GM12878 (cell line): ENCODE measurements at regions not wholly inside any gene's neighbourhood (a gene's known extent, or its start where the extent isn't known, plus 50 kb on each side); places are given as distances from the start of the nearest gene placed in this dataset.

Source experiments
- ATAC-seq: fragments of 200-7000 bp; cut with Tn5 transposase; 3 replicates; pipeline ENCODE4 v1.9.1; 2020; ENCODE audit warnings: mild to moderate bottlenecking, moderate library complexity
- BruUV-seq: library from RNA; stranded (reverse); fragments of 400-500 nt; replicated peaks from 2 replicates; lab custom pipeline; 2021; lab: Mats Ljungman, UMichigan
- CTCF ChIA-PET: fragments of 300-600 bp; sonication (Branson Sonifier 250); formaldehyde crosslinking; extraction: SDS; loops from one replicate; lab custom pipeline; 2021; ENCODE audit warnings: inconsistent platforms; lab: Yijun Ruan, JAX
- POLR2A ChIA-PET: fragments of 350-600 bp; formaldehyde crosslinking; extraction: SDS; loops from one replicate; lab custom pipeline; 2021; ENCODE audit warnings: inconsistent platforms; lab: Charles Lee
- RAD21 ChIA-PET: fragments of 300-600 bp; sonication (Branson Sonifier 250); formaldehyde crosslinking; loops from one replicate; lab custom pipeline; 2023; ENCODE audit warnings: antibody characterized with exemption; ENCODE audit not compliant: unreplicated experiment; lab: Charles Lee
- SMC1A ChIA-PET: fragments of 300-600 bp; sonication (Branson Sonifier 250); formaldehyde crosslinking; loops from one replicate; lab custom pipeline; 2023; ENCODE audit not compliant: unreplicated experiment, uncharacterized antibody; lab: Charles Lee
- DNase-seq: peaks from one replicate; pipeline ENCODE4 v3.0.0-alpha.2; 2011; ENCODE audit warnings: low read depth, low spot score
- FAIRE-seq: peaks from 3 replicates; lab custom pipeline; 2011; peaks lifted over from hg19 to GRCh38; lab: Jason Lieb, UNC
- H2AFZ ChIP-seq: 2 replicates; pipeline ENCODE4 v1.6.0; 2011; ENCODE audit warnings: low read depth, low read length, control low read depth; ENCODE audit not compliant: control insufficient read depth
- H3K27ac ChIP-seq: 2 replicates; pipeline ENCODE4 v1.5.1; 2011; ENCODE audit warnings: control low read depth; ENCODE audit not compliant: control insufficient read depth, insufficient read depth
- H3K27me3 ChIP-seq, 2 experiments: replicated peaks in 1 of 2; 2 replicates each; pipeline versions ENCODE4 v1.6.0 to v1.6.1; 2011; ENCODE audit warnings: low read length in 1 of 2; ENCODE audit not compliant: control insufficient read depth in 2 of 2, insufficient read depth in 2 of 2
- H3K36me3 ChIP-seq, 2 experiments: 2 replicates each; pipeline ENCODE4 v1.5.1; 2011; ENCODE audit warnings: low read length in 1 of 2; ENCODE audit not compliant: control insufficient read depth in 2 of 2, insufficient read depth in 2 of 2
- H3K4me1 ChIP-seq: 2 replicates; pipeline ENCODE4 v1.6.1; 2011; ENCODE audit warnings: mild to moderate bottlenecking, low read length, moderate library complexity, mixed read lengths; ENCODE audit not compliant: control insufficient read depth, insufficient read depth
- H3K4me2 ChIP-seq: 2 replicates; pipeline ENCODE4 v1.6.0; 2011; ENCODE audit warnings: control low read depth; ENCODE audit not compliant: control insufficient read depth, insufficient read depth
- H3K4me3 ChIP-seq: fragments of 200-600 bp; sonication (generic); 2 replicates; pipeline ENCODE4 v1.5.1; 2016
- H3K79me2 ChIP-seq: 2 replicates; pipeline ENCODE4 v1.6.0; 2011; ENCODE audit warnings: low read length; ENCODE audit not compliant: control insufficient read depth, insufficient read depth
- H3K9ac ChIP-seq: 2 replicates; pipeline ENCODE4 v1.8.0; 2011; ENCODE audit warnings: low read length, control low read depth, mixed read lengths; ENCODE audit not compliant: control insufficient read depth, insufficient read depth
- H3K9me3 ChIP-seq: replicated peaks from 3 replicates; pipeline ENCODE4 v1.5.1; 2011; ENCODE audit warnings: mild to moderate bottlenecking, low read length; ENCODE audit not compliant: control insufficient read depth, insufficient read depth
- H4K20me1 ChIP-seq: 2 replicates; pipeline ENCODE4 v1.6.0; 2011; ENCODE audit not compliant: control insufficient read depth, insufficient read depth
- CBFB ChIP-seq: IDR thresholded peaks from 2 replicates; pipeline ENCODE4 v1.6.1; 2016; ENCODE audit warnings: antibody characterized with exemption, low read depth
- ETV6 ChIP-seq, 2 experiments: fragments of 450-650 bp in 1 of 2; IDR thresholded peaks in 1 of 2; conservative IDR thresholded peaks in 1 of 2; 2 replicates each; pipeline ENCODE4 v1.6.1; 2014; ENCODE audit warnings: antibody characterized with exemption in 1 of 2, borderline replicate concordance in 1 of 2, low read depth in 1 of 2, mild to moderate bottlenecking in 1 of 2, moderate library complexity in 1 of 2
- GABPA ChIP-seq: IDR thresholded peaks from 2 replicates; pipeline ENCODE4 v1.6.1; 2014; ENCODE audit warnings: antibody characterized with exemption, low read depth, mild to moderate bottlenecking, inconsistent platforms
- HDAC6 ChIP-seq: fragments of 200-600 bp; sonication (generic); IDR thresholded peaks from one replicate; pipeline ENCODE4 v1.8.0; 2017; ENCODE audit warnings: antibody characterized with exemption; ENCODE audit not compliant: unreplicated experiment
- JUND ChIP-seq: IDR thresholded peaks from 2 replicates; pipeline ENCODE4 v1.6.1; 2012; ENCODE audit warnings: low read depth, mild to moderate bottlenecking, low read length, improper control_type of control experiment, moderate library complexity
- PAX5 ChIP-seq: IDR thresholded peaks from 2 replicates; pipeline ENCODE4 v1.6.1; 2011; ENCODE audit warnings: low read depth, low read length, borderline replicate concordance
- TCF7 ChIP-seq: IDR thresholded peaks from 2 replicates; pipeline ENCODE4 v1.6.1; 2014; ENCODE audit warnings: antibody characterized with exemption, borderline replicate concordance
- ZBED1 ChIP-seq: IDR thresholded peaks from 2 replicates; pipeline ENCODE4 v1.6.1; 2016; ENCODE audit warnings: borderline replicate concordance
- WGBS: methylation state at CpG from one replicate; pipeline ENCODE4 v1.1.6; 2016; ENCODE audit warnings: low lambda C conversion rate; ENCODE audit not compliant: insufficient replicate concordance, insufficient coverage; ENCODE audit errors: missing lambda C conversion rate; 5-methylcytosine and 5-hydroxymethylcytosine counted together
- in situ Hi-C: fragments of 300-500 bp; cut with MboI; formaldehyde crosslinking; loops from 9 replicates; pipeline ENCODE4 v1.14.3; 2018; ENCODE audit warnings: mixed read lengths
- intact Hi-C: fragments of 100-400 bp; cut with micrococcal nuclease; formaldehyde crosslinking; loops from one replicate; pipeline ENCODE4 v1.14.2; 2022; ENCODE audit not compliant: unreplicated experiment
- TF ChIP-seq, protein P1 (sequence below): fragments of 450-650 bp; IDR thresholded peaks from 2 replicates; pipeline ENCODE4 v1.6.1; 2017; ENCODE audit warnings: mild to moderate bottlenecking
- TF ChIP-seq, protein P2 (sequence below): fragments of 150-350 bp; IDR thresholded peaks from 2 replicates; pipeline ENCODE4 v1.6.1; 2014; ENCODE audit warnings: mild to moderate bottlenecking, low read depth, low read length
- TF ChIP-seq, protein P3 (sequence below): IDR thresholded peaks from 2 replicates; pipeline ENCODE4 v1.6.1; 2012; ENCODE audit warnings: improper control_type of control experiment, low read depth, low read length; ENCODE audit not compliant: insufficient replicate concordance
- TF ChIP-seq, protein P4 (sequence below): IDR thresholded peaks from 2 replicates; pipeline ENCODE4 v1.6.1; 2011; ENCODE audit warnings: borderline replicate concordance, low read depth, mild to moderate bottlenecking, moderate library complexity, mixed read lengths, low read length; ENCODE audit not compliant: insufficient read depth; ENCODE audit errors: extremely low read length

DNA sequence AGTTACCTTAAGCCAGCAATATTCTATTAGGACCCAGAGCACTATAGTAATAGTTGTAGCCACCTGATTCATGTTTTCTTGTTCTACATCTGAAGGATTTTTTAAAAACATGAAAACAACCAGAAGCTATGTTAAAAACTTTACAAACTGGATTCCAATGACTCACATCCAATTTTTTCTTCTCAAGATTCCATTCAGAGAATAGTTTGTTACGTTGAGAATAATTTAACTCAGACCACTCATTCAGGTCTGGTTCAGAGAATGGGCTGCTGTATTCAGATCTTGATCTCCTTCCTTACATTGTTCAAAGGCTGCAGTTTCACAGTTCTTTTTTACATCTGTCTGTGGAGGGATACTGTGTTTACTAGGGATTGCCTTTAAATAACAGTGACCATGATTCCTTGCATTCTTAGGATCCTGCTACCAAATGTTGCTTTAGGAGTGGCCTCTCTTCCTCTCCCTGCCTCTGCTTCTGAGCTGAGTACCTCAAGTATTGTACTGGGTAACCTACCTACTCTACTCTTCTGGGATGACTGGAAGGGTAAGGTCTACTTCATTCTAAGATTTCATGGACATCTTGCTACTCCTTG is 448.0 kb upstream of the FBXO33 start:
- H3K36me3 ChIP-seq, result no peaks in the 10 kb centered on the region
- intact Hi-C loops (no loop called here), in situ Hi-C loops (no loop called here)
- RAD21 ChIA-PET, result no interaction called here
- 0% methylated on average over 1 of the region's 1 CpG for WGBS
- no peak overlapping the region for H3K4me3 ChIP-seq
- peaks cover 3% of the 10 kb centered on the region for H3K4me1 ChIP-seq
- no peak overlapping the region for H3K27ac ChIP-seq
- SMC1A ChIA-PET, result interaction anchor here (1.0 kb wide), 1 partner anchor 47 kb away, joined by 3 read pairs; no protein-coding TSS in a partner anchor
- POLR2A ChIA-PET, result no interaction called here
- H3K9ac ChIP-seq, result no peak overlapping the region
- no peak overlapping the region for H2AFZ ChIP-seq
- H3K27me3 ChIP-seq, result no peaks in the 10 kb centered on the region
- no peak for ATAC-seq
- DNase-seq, result no peak
- no peaks in the 10 kb centered on the region for H4K20me1 ChIP-seq
- no peaks in the 10 kb centered on the region for H3K9me3 ChIP-seq
- no peaks in the 10 kb centered on the region for H3K79me2 ChIP-seq
- no TSS peak for BruUV-seq
- FAIRE-seq, result no peak
- no peak overlapping the region for H3K4me2 ChIP-seq
- CTCF ChIA-PET, result interaction anchor here (0.6 kb wide), 1 partner anchor 90 kb away, joined by 5 read pairs; no protein-coding TSS in a partner anchor
- TF ChIP-seq ETV6 (conservative IDR thresholded peaks at IDR 0.05 in 1 of 2, IDR thresholded peaks at IDR 0.05 in 1 of 2; ENCODE audit: borderline replicate concordance in 1 of 2, low read depth in 1 of 2) (no peak), JUND (no peak), TCF7 (no peak), CBFB (no peak), PAX5 (no peak), ZBED1 (no peak), HDAC6 (no peak), GABPA (no peak)
- TF ChIP-seq, protein P1, sequence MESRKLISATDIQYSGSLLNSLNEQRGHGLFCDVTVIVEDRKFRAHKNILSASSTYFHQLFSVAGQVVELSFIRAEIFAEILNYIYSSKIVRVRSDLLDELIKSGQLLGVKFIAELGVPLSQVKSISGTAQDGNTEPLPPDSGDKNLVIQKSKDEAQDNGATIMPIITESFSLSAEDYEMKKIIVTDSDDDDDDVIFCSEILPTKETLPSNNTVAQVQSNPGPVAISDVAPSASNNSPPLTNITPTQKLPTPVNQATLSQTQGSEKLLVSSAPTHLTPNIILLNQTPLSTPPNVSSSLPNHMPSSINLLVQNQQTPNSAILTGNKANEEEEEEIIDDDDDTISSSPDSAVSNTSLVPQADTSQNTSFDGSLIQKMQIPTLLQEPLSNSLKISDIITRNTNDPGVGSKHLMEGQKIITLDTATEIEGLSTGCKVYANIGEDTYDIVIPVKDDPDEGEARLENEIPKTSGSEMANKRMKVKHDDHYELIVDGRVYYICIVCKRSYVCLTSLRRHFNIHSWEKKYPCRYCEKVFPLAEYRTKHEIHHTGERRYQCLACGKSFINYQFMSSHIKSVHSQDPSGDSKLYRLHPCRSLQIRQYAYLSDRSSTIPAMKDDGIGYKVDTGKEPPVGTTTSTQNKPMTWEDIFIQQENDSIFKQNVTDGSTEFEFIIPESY, result no peak
- TF ChIP-seq, protein P2, sequence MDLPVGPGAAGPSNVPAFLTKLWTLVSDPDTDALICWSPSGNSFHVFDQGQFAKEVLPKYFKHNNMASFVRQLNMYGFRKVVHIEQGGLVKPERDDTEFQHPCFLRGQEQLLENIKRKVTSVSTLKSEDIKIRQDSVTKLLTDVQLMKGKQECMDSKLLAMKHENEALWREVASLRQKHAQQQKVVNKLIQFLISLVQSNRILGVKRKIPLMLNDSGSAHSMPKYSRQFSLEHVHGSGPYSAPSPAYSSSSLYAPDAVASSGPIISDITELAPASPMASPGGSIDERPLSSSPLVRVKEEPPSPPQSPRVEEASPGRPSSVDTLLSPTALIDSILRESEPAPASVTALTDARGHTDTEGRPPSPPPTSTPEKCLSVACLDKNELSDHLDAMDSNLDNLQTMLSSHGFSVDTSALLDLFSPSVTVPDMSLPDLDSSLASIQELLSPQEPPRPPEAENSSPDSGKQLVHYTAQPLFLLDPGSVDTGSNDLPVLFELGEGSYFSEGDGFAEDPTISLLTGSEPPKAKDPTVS, result no peak
- TF ChIP-seq, protein P3, sequence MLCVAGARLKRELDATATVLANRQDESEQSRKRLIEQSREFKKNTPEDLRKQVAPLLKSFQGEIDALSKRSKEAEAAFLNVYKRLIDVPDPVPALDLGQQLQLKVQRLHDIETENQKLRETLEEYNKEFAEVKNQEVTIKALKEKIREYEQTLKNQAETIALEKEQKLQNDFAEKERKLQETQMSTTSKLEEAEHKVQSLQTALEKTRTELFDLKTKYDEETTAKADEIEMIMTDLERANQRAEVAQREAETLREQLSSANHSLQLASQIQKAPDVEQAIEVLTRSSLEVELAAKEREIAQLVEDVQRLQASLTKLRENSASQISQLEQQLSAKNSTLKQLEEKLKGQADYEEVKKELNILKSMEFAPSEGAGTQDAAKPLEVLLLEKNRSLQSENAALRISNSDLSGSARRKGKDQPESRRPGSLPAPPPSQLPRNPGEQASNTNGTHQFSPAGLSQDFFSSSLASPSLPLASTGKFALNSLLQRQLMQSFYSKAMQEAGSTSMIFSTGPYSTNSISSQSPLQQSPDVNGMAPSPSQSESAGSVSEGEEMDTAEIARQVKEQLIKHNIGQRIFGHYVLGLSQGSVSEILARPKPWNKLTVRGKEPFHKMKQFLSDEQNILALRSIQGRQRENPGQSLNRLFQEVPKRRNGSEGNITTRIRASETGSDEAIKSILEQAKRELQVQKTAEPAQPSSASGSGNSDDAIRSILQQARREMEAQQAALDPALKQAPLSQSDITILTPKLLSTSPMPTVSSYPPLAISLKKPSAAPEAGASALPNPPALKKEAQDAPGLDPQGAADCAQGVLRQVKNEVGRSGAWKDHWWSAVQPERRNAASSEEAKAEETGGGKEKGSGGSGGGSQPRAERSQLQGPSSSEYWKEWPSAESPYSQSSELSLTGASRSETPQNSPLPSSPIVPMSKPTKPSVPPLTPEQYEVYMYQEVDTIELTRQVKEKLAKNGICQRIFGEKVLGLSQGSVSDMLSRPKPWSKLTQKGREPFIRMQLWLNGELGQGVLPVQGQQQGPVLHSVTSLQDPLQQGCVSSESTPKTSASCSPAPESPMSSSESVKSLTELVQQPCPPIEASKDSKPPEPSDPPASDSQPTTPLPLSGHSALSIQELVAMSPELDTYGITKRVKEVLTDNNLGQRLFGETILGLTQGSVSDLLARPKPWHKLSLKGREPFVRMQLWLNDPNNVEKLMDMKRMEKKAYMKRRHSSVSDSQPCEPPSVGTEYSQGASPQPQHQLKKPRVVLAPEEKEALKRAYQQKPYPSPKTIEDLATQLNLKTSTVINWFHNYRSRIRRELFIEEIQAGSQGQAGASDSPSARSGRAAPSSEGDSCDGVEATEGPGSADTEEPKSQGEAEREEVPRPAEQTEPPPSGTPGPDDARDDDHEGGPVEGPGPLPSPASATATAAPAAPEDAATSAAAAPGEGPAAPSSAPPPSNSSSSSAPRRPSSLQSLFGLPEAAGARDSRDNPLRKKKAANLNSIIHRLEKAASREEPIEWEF, result no peak
- TF ChIP-seq, protein P4, sequence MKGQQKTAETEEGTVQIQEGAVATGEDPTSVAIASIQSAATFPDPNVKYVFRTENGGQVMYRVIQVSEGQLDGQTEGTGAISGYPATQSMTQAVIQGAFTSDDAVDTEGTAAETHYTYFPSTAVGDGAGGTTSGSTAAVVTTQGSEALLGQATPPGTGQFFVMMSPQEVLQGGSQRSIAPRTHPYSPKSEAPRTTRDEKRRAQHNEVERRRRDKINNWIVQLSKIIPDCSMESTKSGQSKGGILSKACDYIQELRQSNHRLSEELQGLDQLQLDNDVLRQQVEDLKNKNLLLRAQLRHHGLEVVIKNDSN, result no peak
